H54 (cell line): ENCODE measurements at regions not wholly inside any gene's neighbourhood (a gene's known extent, or its start where the extent isn't known, plus 50 kb on each side); places are given as distances from the start of the nearest gene placed in this dataset.
"Not testable (repeated sequence)": the region's sequence is repeated elsewhere in the genome, so short reads cannot be mapped to it uniquely, and the experiment has no call there.

Experiments
- DNase-seq: peaks from one replicate; pipeline ENCODE4 v3.0.0; 2011; ENCODE audit warnings: low spot score, mixed read lengths; ENCODE audit not compliant: insufficient read length
- FAIRE-seq: peaks from 3 replicates; lab custom pipeline; 2011; peaks lifted over from hg19 to GRCh38; lab: Jason Lieb, UNC
- POLR2A ChIP-seq: IDR thresholded peaks from 2 replicates; pipeline ENCODE4 v1.6.1; 2011; ENCODE audit warnings: low read depth, mild to moderate bottlenecking, low read length

- no peak for TF ChIP-seq POLR2A
- DNase-seq = no peak
- peak; percentile 30 for FAIRE-seq
Measured at GRCh38 chr7:14092331-14092730, 102.9 kb upstream of the ETV1 start.

- DNase-seq = no peak
- FAIRE-seq = peak; percentile 11
- no peak for TF ChIP-seq POLR2A
Measured at GRCh38 chr7:14085901-14086300, 96.4 kb upstream of the ETV1 start.

DNA sequence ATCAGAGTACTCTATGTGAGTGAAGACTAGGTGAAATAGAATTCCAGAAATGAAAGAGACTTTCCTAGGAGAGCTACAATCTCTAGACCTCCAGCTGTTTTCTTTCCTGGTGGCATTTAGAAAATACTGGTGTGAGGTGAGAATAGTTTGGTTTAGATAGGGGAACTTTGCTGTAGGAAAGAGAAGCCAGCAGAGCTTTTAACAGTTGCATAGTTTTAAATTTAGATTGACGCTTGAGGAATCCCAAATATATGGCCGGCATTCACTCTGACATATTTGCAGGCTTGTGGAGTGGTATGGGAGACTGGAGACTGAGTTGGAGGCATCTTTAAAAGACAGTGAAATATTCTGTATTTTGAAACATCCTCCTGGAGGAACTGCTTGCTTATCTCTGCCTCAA is 94.3 kb upstream of the ETV1 start:
- FAIRE-seq (no peak), DNase-seq (no peak)
- TF ChIP-seq POLR2A = no peak

GRCh38 chr7:14073988-14074387 is 84.5 kb upstream of the ETV1 start:
- no peak for TF ChIP-seq POLR2A
- DNase-seq (no peak), FAIRE-seq (no peak)

GRCh38 chr7:14073543-14073942 is 84.1 kb upstream of the ETV1 start:
- no peak for DNase-seq

GRCh38 chr7:14071045-14071444 is 81.6 kb upstream of the ETV1 start:
- DNase-seq (no peak), FAIRE-seq (no peak)
- no peak for TF ChIP-seq POLR2A

More at GRCh38 chr7:14073543-14073942, 84.1 kb upstream of the ETV1 start:
- no peak for FAIRE-seq
- TF ChIP-seq POLR2A = no peak

GRCh38 chr7:14069961-14070360 is 80.5 kb upstream of the ETV1 start:
- DNase-seq (no peak), FAIRE-seq (no peak)
- TF ChIP-seq POLR2A = no peak

DNA sequence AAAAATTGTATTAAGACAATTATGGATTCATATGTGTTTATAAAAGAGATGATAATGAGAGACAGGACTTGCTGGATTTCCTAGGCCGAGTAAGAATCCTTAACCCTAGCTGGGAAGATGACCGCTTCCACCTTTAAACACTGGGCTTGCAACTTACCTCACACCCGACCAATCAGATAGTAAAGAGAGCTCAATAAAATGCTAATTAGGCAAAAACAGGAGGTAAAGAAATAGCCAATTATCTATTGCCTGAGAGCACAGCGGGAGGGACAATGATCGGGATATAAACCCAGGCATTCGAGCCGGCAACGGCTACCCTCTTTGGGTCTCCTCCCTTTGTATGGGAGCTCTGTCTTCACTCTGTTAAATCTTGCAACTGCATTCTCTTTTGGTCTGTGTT is 77.3 kb upstream of the ETV1 start:
- not testable (repeated sequence) for FAIRE-seq, DNase-seq

- TF ChIP-seq POLR2A = no peak
- FAIRE-seq (no peak), DNase-seq (no peak)
Measured at GRCh38 chr7:14065286-14065685, 75.8 kb upstream of the ETV1 start.

DNA sequence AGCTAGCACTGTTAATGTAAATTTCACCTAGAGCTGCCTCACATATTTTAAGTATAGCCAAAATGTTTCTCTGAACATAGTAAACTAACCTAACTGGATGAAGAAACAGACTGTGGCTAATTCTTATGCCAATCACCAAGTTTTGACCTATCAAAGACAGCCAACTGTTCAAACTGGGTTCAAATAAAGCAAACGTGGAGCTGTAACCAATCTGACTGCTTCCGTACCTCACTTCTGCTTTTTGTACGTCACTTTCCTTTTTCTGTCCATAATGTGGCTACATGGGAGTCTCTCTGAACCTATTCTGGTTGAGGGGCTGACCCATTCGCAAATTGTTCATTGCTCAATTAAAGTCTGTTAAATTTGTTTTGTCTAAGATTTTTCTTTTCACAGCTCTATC is 66.3 kb upstream of the ETV1 start:
- no peak for TF ChIP-seq POLR2A
- FAIRE-seq (peak; percentile 60), DNase-seq (no peak)

GRCh38 chr7:14054125-14054524 is 64.7 kb upstream of the ETV1 start:
- DNase-seq (no peak), FAIRE-seq (no peak)
- no peak for TF ChIP-seq POLR2A

DNA sequence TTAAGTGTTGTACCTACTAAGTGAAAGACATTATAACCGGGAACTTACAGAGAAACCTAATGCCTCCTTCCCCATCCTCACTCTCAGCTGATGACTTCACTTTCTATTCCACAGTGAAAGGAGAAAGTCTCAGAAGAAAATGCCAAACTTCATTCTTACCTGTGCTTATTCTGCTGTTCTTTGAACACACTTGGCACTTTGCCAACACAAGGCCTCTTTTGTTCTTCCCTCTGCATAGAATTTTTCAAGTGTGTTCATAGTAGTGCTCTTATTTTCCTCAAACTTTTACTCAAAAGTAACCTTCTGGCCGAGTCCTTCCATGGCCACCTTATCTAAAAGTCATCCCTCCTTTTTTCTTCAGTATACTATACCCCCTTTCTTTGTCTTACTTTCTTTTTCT is 59.4 kb upstream of the ETV1 start:
- FAIRE-seq (no peak), DNase-seq (no peak)
- no peak for TF ChIP-seq POLR2A

DNA sequence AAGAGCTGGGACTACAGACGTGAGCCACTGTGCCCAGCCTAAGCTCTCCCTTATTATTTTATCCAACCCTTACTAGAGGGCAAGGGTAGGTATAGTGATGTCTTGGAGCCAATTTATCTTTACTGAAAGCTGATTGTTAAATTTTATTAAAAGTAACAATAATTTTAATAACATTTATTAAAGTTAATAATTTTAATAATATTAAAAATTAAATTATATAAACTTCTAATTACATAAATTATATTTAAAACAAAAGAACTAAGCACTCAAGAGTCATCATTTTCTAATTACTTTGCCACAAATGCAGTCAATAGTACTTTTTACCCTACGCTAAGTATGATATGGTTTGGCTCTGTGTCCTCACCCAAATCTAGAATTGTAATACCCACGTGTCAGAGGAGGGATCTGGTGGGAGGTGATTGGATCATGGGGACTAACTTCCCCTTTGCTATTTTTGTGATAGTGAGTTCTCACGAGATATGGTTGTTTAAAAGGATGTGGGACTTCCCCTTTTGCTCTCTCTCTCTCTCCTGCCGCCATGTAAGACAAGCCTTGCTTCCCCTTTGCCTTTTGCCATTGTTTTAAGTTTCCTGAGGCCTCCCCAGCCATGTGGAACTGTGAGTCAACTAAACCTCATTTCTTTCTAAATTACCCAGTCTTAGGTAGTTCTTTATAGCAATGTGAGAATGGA is 58.4 kb upstream of the ETV1 start:
- TF ChIP-seq POLR2A = no peak
- FAIRE-seq (no peak), DNase-seq (no peak)

- DNase-seq (no peak), FAIRE-seq (no peak)
- no peak for TF ChIP-seq POLR2A
Measured at GRCh38 chr7:14045651-14046050, 56.2 kb upstream of the ETV1 start.

DNA sequence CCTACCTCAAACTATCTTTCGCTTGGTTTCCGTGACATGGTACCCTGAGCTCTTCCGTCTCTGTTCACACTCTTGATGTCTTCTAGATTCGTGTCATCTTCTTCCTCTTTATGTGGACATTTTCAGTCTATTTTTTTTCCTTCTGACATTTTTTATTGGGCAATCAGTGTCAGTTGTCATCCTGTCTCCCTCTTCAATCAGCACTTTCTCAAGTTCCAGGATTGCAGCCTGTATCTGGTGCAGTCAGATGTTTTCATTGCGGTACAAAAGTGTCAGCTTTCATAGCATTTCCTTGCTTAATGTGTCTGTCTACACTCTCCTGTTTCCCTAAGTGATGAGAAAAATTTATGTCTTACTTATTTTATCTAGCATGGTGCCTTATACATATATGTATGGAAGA is 51.1 kb upstream of the ETV1 start:
- FAIRE-seq (peak; percentile 75), DNase-seq (no peak)
- TF ChIP-seq POLR2A = no peak
